Calu3 (cell line): ENCODE measurements at regions not wholly inside any gene's neighbourhood (a gene's known extent, or its start where the extent isn't known, plus 50 kb on each side); places are given as distances from the start of the nearest gene placed in this dataset.

Experiments
- BruUV-seq: library from RNA; stranded (reverse); fragments of 400-500 nt; replicated peaks from 2 replicates; lab custom pipeline; 2021; lab: Mats Ljungman, UMichigan
- CTCF ChIA-PET: fragments of 300-600 bp; sonication (Branson Sonifier 250); formaldehyde crosslinking; loops from one replicate; lab custom pipeline; 2022; ENCODE audit warnings: antibody characterized with exemption; lab: Charles Lee
- DNase-seq: peaks from one replicate; pipeline ENCODE4 v3.0.0; 2022
- H3K27ac Mint-ChIP-seq: one replicate; pipeline ENCODE4 v1.8.0; 2022; ENCODE audit warnings: mixed read lengths; ENCODE audit not compliant: unreplicated experiment
- H3K27me3 Mint-ChIP-seq: one replicate; pipeline ENCODE4 v1.8.0; 2022; ENCODE audit warnings: mixed read lengths; ENCODE audit not compliant: unreplicated experiment
- H3K36me3 Mint-ChIP-seq: one replicate; pipeline ENCODE4 v1.8.0; 2022; ENCODE audit warnings: mild to moderate bottlenecking, moderate library complexity, mixed read lengths; ENCODE audit not compliant: insufficient read depth, unreplicated experiment
- H3K4me1 Mint-ChIP-seq: one replicate; pipeline ENCODE4 v1.8.0; 2022; ENCODE audit warnings: mild to moderate bottlenecking, low read depth, mixed read lengths; ENCODE audit not compliant: unreplicated experiment
- H3K4me3 Mint-ChIP-seq: one replicate; pipeline ENCODE4 v1.8.0; 2022; ENCODE audit warnings: mild to moderate bottlenecking, low read depth, moderate library complexity, mixed read lengths; ENCODE audit not compliant: unreplicated experiment
- H3K9me3 Mint-ChIP-seq: one replicate; pipeline ENCODE4 v1.8.0; 2022; ENCODE audit warnings: low read depth, mixed read lengths; ENCODE audit not compliant: unreplicated experiment
- intact Hi-C: fragments of 100-400 bp; cut with micrococcal nuclease; formaldehyde crosslinking; loops from one replicate; pipeline ENCODE4 v1.10.0; 2022; ENCODE audit not compliant: unreplicated experiment
- TF ChIP-seq, protein P1 (sequence below): fragments of 200-600 bp; IDR thresholded peaks from one replicate; pipeline ENCODE4 v1.8.0; 2022; ENCODE audit warnings: antibody characterized with exemption; ENCODE audit not compliant: unreplicated experiment

DNA sequence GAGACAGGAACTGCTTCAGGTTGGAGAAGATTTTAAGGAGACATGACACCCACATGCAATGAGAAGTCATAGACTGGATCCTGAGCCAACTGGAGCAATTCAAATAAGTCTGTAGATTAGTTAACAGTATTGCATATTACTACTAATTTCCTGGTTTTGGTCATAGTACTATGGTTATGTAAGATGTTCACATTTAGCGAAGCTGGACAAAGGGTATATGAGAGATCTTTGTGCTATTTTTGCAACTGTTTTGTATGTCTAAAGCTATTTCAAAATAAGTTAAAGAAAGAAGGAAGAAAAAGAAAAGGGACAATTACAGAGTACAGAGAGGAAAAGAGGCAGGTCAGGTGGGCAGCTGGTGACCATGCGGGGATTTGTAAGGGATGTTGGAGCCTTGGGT, 116.5 kb upstream of the SVIL start:
- H3K27ac Mint-ChIP-seq = no peak overlapping the region
- BruUV-seq = no TSS peak
- DNase-seq = no peak
- peaks cover 11% of the 10 kb centered on the region for H3K4me1 Mint-ChIP-seq
- H3K27me3 Mint-ChIP-seq = no peaks in the 10 kb centered on the region
- intact Hi-C loops = no loop called here
- no peaks in the 10 kb centered on the region for H3K36me3 Mint-ChIP-seq
- no peak overlapping the region for H3K4me3 Mint-ChIP-seq
- TF ChIP-seq, protein P1, sequence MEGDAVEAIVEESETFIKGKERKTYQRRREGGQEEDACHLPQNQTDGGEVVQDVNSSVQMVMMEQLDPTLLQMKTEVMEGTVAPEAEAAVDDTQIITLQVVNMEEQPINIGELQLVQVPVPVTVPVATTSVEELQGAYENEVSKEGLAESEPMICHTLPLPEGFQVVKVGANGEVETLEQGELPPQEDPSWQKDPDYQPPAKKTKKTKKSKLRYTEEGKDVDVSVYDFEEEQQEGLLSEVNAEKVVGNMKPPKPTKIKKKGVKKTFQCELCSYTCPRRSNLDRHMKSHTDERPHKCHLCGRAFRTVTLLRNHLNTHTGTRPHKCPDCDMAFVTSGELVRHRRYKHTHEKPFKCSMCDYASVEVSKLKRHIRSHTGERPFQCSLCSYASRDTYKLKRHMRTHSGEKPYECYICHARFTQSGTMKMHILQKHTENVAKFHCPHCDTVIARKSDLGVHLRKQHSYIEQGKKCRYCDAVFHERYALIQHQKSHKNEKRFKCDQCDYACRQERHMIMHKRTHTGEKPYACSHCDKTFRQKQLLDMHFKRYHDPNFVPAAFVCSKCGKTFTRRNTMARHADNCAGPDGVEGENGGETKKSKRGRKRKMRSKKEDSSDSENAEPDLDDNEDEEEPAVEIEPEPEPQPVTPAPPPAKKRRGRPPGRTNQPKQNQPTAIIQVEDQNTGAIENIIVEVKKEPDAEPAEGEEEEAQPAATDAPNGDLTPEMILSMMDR = no peak
- H3K9me3 Mint-ChIP-seq = no peaks in the 10 kb centered on the region
- CTCF ChIA-PET = no interaction called here

DNA sequence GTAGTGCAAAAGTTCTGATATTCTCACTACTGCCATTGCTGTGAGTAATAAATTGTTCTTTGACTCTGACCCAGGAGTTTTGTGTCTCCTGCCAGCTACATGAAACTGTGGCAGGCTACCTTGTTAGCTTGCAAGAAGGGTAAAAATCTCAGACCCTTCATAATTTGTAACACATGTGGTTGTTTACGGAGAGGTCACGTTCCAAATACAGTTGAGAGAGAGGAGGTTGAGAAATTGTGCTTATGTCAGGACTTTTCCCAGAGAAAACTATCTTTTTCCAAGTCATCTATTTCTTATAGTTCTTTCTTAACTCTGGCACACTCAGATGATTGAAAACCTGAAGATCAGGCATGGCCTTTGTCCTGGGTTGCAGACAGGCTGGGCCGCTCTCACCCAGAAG, 114.4 kb upstream of the SVIL start:
- Mint-ChIP-seq H3K4me1 (peaks cover 9% of the 10 kb centered on the region), H3K27me3 (no peaks in the 10 kb centered on the region), H3K4me3 (no peak overlapping the region), H3K36me3 (no peaks in the 10 kb centered on the region), H3K9me3 (no peaks in the 10 kb centered on the region), H3K27ac (no peak overlapping the region)
- no peak for DNase-seq
- CTCF ChIA-PET = no interaction called here
- intact Hi-C loops = no loop called here
- no TSS peak for BruUV-seq
- TF ChIP-seq, protein P1 = no peak

DNA sequence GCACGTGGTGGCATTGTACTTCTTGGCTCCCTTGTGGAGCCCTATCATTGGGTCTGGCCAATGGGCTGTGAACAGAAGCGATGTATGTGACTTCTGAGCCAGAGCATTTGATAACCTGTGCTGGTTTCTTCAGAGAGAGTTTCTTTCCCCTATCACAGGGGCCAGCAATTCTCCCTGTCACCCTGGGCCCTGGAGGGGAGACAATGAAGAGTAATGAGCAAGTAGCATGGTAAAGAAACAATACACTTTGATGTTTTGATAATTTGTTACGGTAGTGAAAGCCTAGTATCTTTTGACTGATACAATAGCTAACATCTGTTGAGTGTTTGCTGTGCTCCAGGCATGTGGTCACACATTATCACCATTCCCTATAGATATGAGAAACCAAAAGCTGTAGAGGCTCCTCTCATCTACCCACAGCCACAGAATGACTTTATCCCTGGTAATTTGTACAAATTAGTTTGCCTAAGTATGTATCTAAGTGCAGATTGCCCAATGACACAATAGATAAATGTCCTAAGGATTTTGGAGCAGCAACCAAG, 113.4 kb upstream of the SVIL start:
- Mint-ChIP-seq H3K36me3 (no peaks in the 10 kb centered on the region), H3K9me3 (no peaks in the 10 kb centered on the region), H3K27ac (no peak overlapping the region), H3K4me1 (peaks cover 9% of the 10 kb centered on the region), H3K27me3 (no peaks in the 10 kb centered on the region), H3K4me3 (no peak overlapping the region)
- BruUV-seq = no TSS peak
- DNase-seq = no peak
- intact Hi-C loops = no loop called here
- TF ChIP-seq, protein P1 = no peak
- CTCF ChIA-PET = no interaction called here

DNA sequence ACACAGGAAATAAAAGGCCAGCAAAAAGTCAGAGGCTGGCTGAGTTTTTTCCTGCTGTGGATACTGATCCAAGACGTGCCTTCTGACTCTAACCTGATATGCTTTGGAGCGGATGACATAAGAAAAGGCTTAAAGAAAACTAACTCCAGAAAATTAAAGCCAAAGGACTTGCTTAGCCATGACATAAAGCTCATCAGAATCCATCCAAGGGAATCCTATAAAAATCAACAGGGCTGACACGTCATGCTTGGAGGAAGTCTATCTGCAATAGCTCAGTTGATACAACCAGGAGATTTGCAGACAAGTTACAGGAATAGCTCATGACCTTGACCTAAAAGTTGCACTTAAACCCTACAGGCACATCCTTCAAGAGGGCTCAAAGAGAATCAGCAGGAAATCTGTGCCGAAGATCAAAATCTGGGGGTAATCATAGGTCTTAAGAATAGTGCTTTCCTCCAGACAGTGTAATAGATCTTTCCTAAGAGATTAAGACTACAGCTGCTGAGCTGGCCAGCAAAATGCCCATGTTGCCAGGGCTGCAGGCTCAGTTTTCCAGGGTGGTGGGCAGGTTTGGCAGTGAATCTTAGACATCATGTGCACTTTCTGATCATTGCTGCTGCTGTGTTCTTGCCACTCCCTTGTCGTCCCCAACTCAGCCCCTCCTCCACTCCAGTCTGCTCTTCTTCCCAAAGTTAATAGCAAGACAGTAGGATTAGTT, 111.5 kb upstream of the SVIL start:
- no peak overlapping the region for H3K27ac Mint-ChIP-seq

More for the DNA sequence above, 111.5 kb upstream of the SVIL start:
- no peak for DNase-seq
- no peaks in the 10 kb centered on the region for H3K36me3 Mint-ChIP-seq
- intact Hi-C loops = no loop called here
- peaks cover 9% of the 10 kb centered on the region for H3K4me1 Mint-ChIP-seq
- no peaks in the 10 kb centered on the region for H3K27me3 Mint-ChIP-seq
- TF ChIP-seq, protein P1 = no peak
- CTCF ChIA-PET = interaction anchor here (0.5 to 0.7 kb wide), 2 partner anchors 332 to 534 kb away, joined by 4 read pairs; no protein-coding TSS in a partner anchor
- BruUV-seq = no TSS peak
- H3K4me3 Mint-ChIP-seq = no peak overlapping the region
- no peaks in the 10 kb centered on the region for H3K9me3 Mint-ChIP-seq
